ENCODE measurements at regions not wholly inside any gene's neighbourhood (a gene's known extent, or its start where the extent isn't known, plus 50 kb on each side); places are given as distances from the start of the nearest gene placed in this dataset.

GRCh38 chr1:96074422-96074821 is 647.2 kb upstream of the PTBP2 start:
- DNase-seq = no peak
- Mint-ChIP-seq H3K9me3 (no peaks in the 10 kb centered on the region), H3K4me3 (no peak overlapping the region), H3K4me1 (no peaks in the 10 kb centered on the region), H3K27ac (no peak overlapping the region), H3K36me3 (no peaks in the 10 kb centered on the region), H3K27me3 (no peaks in the 10 kb centered on the region)

- H3K36me3 Mint-ChIP-seq = no peaks in the 10 kb centered on the region
Observed at GRCh38 chr1:96074876-96075577, 646.6 kb upstream of the PTBP2 start.

GRCh38 chr1:96075704-96076455 is 645.7 kb upstream of the PTBP2 start:
- Mint-ChIP-seq H3K36me3 (no peaks in the 10 kb centered on the region), H3K4me1 (no peaks in the 10 kb centered on the region), H3K27ac (no peak overlapping the region), H3K27me3 (no peaks in the 10 kb centered on the region), H3K4me3 (no peak overlapping the region), H3K9me3 (no peaks in the 10 kb centered on the region)
- no peak for DNase-seq

More at GRCh38 chr1:96074876-96075577, 646.6 kb upstream of the PTBP2 start:
- H3K27ac Mint-ChIP-seq = no peak overlapping the region
- no peaks in the 10 kb centered on the region for H3K27me3 Mint-ChIP-seq
- DNase-seq = no peak
- no peaks in the 10 kb centered on the region for H3K9me3 Mint-ChIP-seq
- H3K4me1 Mint-ChIP-seq = no peaks in the 10 kb centered on the region
- H3K4me3 Mint-ChIP-seq = no peak overlapping the region

GRCh38 chr1:96076589-96076988 is 645.0 kb upstream of the PTBP2 start:
- Mint-ChIP-seq H3K27me3 (no peaks in the 10 kb centered on the region), H3K4me3 (no peak overlapping the region), H3K9me3 (no peaks in the 10 kb centered on the region), H3K36me3 (no peaks in the 10 kb centered on the region), H3K27ac (no peak overlapping the region), H3K4me1 (no peaks in the 10 kb centered on the region)
- DNase-seq = no peak

- no peaks in the 10 kb centered on the region for H3K36me3 Mint-ChIP-seq
- no peak for DNase-seq
- no peaks in the 10 kb centered on the region for H3K9me3 Mint-ChIP-seq
- no peaks in the 10 kb centered on the region for H3K27me3 Mint-ChIP-seq
- no peak overlapping the region for H3K4me3 Mint-ChIP-seq
- H3K4me1 Mint-ChIP-seq = no peaks in the 10 kb centered on the region
- H3K27ac Mint-ChIP-seq = no peak overlapping the region
Observed at GRCh38 chr1:96079581-96079980, 642.0 kb upstream of the PTBP2 start.

- H3K27ac Mint-ChIP-seq = no peak overlapping the region
- H3K4me1 Mint-ChIP-seq = no peaks in the 10 kb centered on the region
- DNase-seq = no peak
- no peaks in the 10 kb centered on the region for H3K36me3 Mint-ChIP-seq
- no peaks in the 10 kb centered on the region for H3K27me3 Mint-ChIP-seq
- no peaks in the 10 kb centered on the region for H3K9me3 Mint-ChIP-seq
- no peak overlapping the region for H3K4me3 Mint-ChIP-seq
Observed at GRCh38 chr1:96080925-96081324, 640.7 kb upstream of the PTBP2 start.

GRCh38 chr1:96087719-96088118 is 633.9 kb upstream of the PTBP2 start:
- Mint-ChIP-seq H3K36me3 (no peaks in the 10 kb centered on the region), H3K27me3 (no peaks in the 10 kb centered on the region), H3K27ac (no peak overlapping the region), H3K4me3 (no peak overlapping the region), H3K4me1 (no peaks in the 10 kb centered on the region), H3K9me3 (no peaks in the 10 kb centered on the region)
- DNase-seq = no peak

- Mint-ChIP-seq H3K9me3 (no peaks in the 10 kb centered on the region), H3K4me3 (no peak overlapping the region), H3K27ac (no peak overlapping the region), H3K4me1 (no peaks in the 10 kb centered on the region), H3K27me3 (no peaks in the 10 kb centered on the region), H3K36me3 (no peaks in the 10 kb centered on the region)
- DNase-seq = no peak
Observed at GRCh38 chr1:96090134-96090533, 631.5 kb upstream of the PTBP2 start.

- Mint-ChIP-seq H3K27ac (no peak overlapping the region), H3K4me1 (no peaks in the 10 kb centered on the region), H3K36me3 (no peaks in the 10 kb centered on the region), H3K27me3 (no peaks in the 10 kb centered on the region), H3K9me3 (no peaks in the 10 kb centered on the region), H3K4me3 (no peak overlapping the region)
- DNase-seq = no peak
Observed at GRCh38 chr1:96095849-96096612, 625.6 kb upstream of the PTBP2 start.

GRCh38 chr1:96096613-96097321 is 624.8 kb upstream of the PTBP2 start:
- H3K4me1 Mint-ChIP-seq = no peaks in the 10 kb centered on the region
- no peak for DNase-seq
- H3K4me3 Mint-ChIP-seq = no peak overlapping the region
- no peaks in the 10 kb centered on the region for H3K9me3 Mint-ChIP-seq
- no peak overlapping the region for H3K27ac Mint-ChIP-seq
- H3K36me3 Mint-ChIP-seq = no peaks in the 10 kb centered on the region
- no peaks in the 10 kb centered on the region for H3K27me3 Mint-ChIP-seq

- Mint-ChIP-seq H3K27ac (no peak overlapping the region), H3K36me3 (no peaks in the 10 kb centered on the region), H3K4me3 (no peak overlapping the region), H3K4me1 (no peaks in the 10 kb centered on the region), H3K27me3 (no peaks in the 10 kb centered on the region), H3K9me3 (no peaks in the 10 kb centered on the region)
- DNase-seq = no peak
Observed at GRCh38 chr1:96104506-96104905, 617.1 kb upstream of the PTBP2 start.

GRCh38 chr1:96104906-96105305 is 616.7 kb upstream of the PTBP2 start:
- DNase-seq = no peak
- H3K9me3 Mint-ChIP-seq = no peaks in the 10 kb centered on the region
- no peaks in the 10 kb centered on the region for H3K4me1 Mint-ChIP-seq
- H3K4me3 Mint-ChIP-seq = no peak overlapping the region
- no peaks in the 10 kb centered on the region for H3K36me3 Mint-ChIP-seq
- no peak overlapping the region for H3K27ac Mint-ChIP-seq
- H3K27me3 Mint-ChIP-seq = no peaks in the 10 kb centered on the region

GRCh38 chr1:96116731-96117130 is 604.9 kb upstream of the PTBP2 start:
- H3K4me3 Mint-ChIP-seq = no peak overlapping the region
- DNase-seq = no peak
- no peaks in the 10 kb centered on the region for H3K4me1 Mint-ChIP-seq
- no peak overlapping the region for H3K27ac Mint-ChIP-seq
- H3K9me3 Mint-ChIP-seq = peaks cover 2% of the 10 kb centered on the region
- H3K27me3 Mint-ChIP-seq = no peaks in the 10 kb centered on the region
- H3K36me3 Mint-ChIP-seq = no peaks in the 10 kb centered on the region

- Mint-ChIP-seq H3K9me3 (peaks cover 2% of the 10 kb centered on the region), H3K36me3 (no peaks in the 10 kb centered on the region), H3K27ac (no peak overlapping the region), H3K27me3 (no peaks in the 10 kb centered on the region), H3K4me3 (no peak overlapping the region), H3K4me1 (no peaks in the 10 kb centered on the region)
- DNase-seq = no peak
Observed at GRCh38 chr1:96130432-96130831, 591.2 kb upstream of the PTBP2 start.

- Mint-ChIP-seq H3K4me1 (no peaks in the 10 kb centered on the region), H3K27ac (no peak overlapping the region), H3K4me3 (no peak overlapping the region), H3K27me3 (no peaks in the 10 kb centered on the region), H3K36me3 (no peaks in the 10 kb centered on the region), H3K9me3 (no peaks in the 10 kb centered on the region)
- DNase-seq = no peak
Observed at GRCh38 chr1:96144636-96145035, 576.9 kb upstream of the PTBP2 start.
